SK-N-SH treated with all-trans-retinoic acid at 6 μM for 48 hours (cell line): ENCODE measurements at regions not wholly inside any gene's neighbourhood (a gene's known extent, or its start where the extent isn't known, plus 50 kb on each side); places are given as distances from the start of the nearest gene placed in this dataset.

Experiments
- ARNTL ChIP-seq: fragments of 450-650 bp; formaldehyde crosslinking; IDR thresholded peaks from 2 replicates; pipeline ENCODE4 v1.5.0; 2020; ENCODE audit warnings: low read depth, mild to moderate bottlenecking, moderate library complexity, borderline replicate concordance
- ISL1 ChIP-seq: fragments of 250-450 bp; sonication (Bioruptor Pico); IDR thresholded peaks from 2 replicates; pipeline ENCODE4 v2.1.2; 2022; ENCODE audit warnings: mild to moderate bottlenecking, moderate library complexity
- RARB ChIP-seq: fragments of 250-450 bp; sonication (Bioruptor Pico); IDR thresholded peaks from 2 replicates; pipeline ENCODE4 v1.8.0; 2021; ENCODE audit warnings: mild to moderate bottlenecking, moderate library complexity
- SNAI2 ChIP-seq: fragments of 250-450 bp; sonication (Bioruptor Pico); IDR thresholded peaks from 2 replicates; pipeline ENCODE4 v1.5.0; 2020; ENCODE audit warnings: mild to moderate bottlenecking, moderate library complexity
- TCF4 ChIP-seq: fragments of 250-450 bp; sonication (Bioruptor Pico); IDR thresholded peaks from 2 replicates; pipeline ENCODE4 v1.8.0; 2021; ENCODE audit warnings: mild to moderate bottlenecking, moderate library complexity, borderline replicate concordance
- TOX ChIP-seq: fragments of 250-450 bp; sonication (Bioruptor Pico); IDR thresholded peaks from 2 replicates; pipeline ENCODE4 v1.8.0; 2021; ENCODE audit warnings: mild to moderate bottlenecking, moderate library complexity, borderline replicate concordance
- ZC3H10 ChIP-seq: fragments of 250-450 bp; sonication (Bioruptor Pico); IDR thresholded peaks from 2 replicates; pipeline ENCODE4 v1.5.1; 2021; ENCODE audit warnings: mild to moderate bottlenecking, moderate library complexity
- ZFP3 ChIP-seq: fragments of 250-450 bp; sonication (Bioruptor Pico); IDR thresholded peaks from 2 replicates; pipeline ENCODE4 v1.5.0; 2020; ENCODE audit warnings: mild to moderate bottlenecking, moderate library complexity
- TF ChIP-seq, protein P1 (sequence below): fragments of 250-450 bp; sonication (Bioruptor Pico); IDR thresholded peaks from 2 replicates; pipeline ENCODE4 v1.5.1; 2021; ENCODE audit warnings: mild to moderate bottlenecking, moderate library complexity
- TF ChIP-seq, protein P2 (sequence below): fragments of 250-450 bp; sonication (Bioruptor Pico); IDR thresholded peaks from 2 replicates; pipeline ENCODE4 v1.8.0; 2021; ENCODE audit warnings: low read depth, mild to moderate bottlenecking, moderate library complexity, borderline replicate concordance
- TF ChIP-seq, protein P3 (sequence below): fragments of 250-450 bp; sonication (Bioruptor Pico); IDR thresholded peaks from 2 replicates; pipeline ENCODE4 v1.8.0; 2020; ENCODE audit warnings: mild to moderate bottlenecking, moderate library complexity, borderline replicate concordance
- TF ChIP-seq, protein P4 (sequence below): fragments of 250-450 bp; sonication (Bioruptor Pico); IDR thresholded peaks from 2 replicates; pipeline ENCODE4 v1.5.1; 2020; ENCODE audit warnings: low read depth, mild to moderate bottlenecking, moderate library complexity

GRCh38 chr3:59576606-59577005, 526.8 kb upstream of the CFAP20DC start:
- no peak for TF ChIP-seq ZC3H10
- TF ChIP-seq SNAI2 (CRISPR knock-in tag): no peak
- TF ChIP-seq TCF4 (CRISPR knock-in tag): no peak
- TF ChIP-seq RARB (CRISPR knock-in tag): no peak
- no peak for TF ChIP-seq TOX (CRISPR knock-in tag)
- TF ChIP-seq, protein P1, sequence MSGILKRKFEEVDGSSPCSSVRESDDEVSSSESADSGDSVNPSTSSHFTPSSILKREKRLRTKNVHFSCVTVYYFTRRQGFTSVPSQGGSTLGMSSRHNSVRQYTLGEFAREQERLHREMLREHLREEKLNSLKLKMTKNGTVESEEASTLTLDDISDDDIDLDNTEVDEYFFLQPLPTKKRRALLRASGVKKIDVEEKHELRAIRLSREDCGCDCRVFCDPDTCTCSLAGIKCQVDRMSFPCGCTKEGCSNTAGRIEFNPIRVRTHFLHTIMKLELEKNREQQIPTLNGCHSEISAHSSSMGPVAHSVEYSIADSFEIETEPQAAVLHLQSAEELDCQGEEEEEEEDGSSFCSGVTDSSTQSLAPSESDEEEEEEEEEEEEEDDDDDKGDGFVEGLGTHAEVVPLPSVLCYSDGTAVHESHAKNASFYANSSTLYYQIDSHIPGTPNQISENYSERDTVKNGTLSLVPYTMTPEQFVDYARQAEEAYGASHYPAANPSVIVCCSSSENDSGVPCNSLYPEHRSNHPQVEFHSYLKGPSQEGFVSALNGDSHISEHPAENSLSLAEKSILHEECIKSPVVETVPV (CRISPR knock-in tag): no peak
- no peak for TF ChIP-seq ARNTL (CRISPR knock-in tag)
- TF ChIP-seq, protein P2, sequence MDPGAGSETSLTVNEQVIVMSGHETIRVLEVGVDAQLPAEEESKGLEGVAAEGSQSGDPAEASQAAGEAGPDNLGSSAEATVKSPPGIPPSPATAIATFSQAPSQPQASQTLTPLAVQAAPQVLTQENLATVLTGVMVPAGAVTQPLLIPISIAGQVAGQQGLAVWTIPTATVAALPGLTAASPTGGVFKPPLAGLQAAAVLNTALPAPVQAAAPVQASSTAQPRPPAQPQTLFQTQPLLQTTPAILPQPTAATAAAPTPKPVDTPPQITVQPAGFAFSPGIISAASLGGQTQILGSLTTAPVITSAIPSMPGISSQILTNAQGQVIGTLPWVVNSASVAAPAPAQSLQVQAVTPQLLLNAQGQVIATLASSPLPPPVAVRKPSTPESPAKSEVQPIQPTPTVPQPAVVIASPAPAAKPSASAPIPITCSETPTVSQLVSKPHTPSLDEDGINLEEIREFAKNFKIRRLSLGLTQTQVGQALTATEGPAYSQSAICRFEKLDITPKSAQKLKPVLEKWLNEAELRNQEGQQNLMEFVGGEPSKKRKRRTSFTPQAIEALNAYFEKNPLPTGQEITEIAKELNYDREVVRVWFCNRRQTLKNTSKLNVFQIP: no peak
- no peak for TF ChIP-seq ISL1 (CRISPR knock-in tag)
- TF ChIP-seq, protein P3, sequence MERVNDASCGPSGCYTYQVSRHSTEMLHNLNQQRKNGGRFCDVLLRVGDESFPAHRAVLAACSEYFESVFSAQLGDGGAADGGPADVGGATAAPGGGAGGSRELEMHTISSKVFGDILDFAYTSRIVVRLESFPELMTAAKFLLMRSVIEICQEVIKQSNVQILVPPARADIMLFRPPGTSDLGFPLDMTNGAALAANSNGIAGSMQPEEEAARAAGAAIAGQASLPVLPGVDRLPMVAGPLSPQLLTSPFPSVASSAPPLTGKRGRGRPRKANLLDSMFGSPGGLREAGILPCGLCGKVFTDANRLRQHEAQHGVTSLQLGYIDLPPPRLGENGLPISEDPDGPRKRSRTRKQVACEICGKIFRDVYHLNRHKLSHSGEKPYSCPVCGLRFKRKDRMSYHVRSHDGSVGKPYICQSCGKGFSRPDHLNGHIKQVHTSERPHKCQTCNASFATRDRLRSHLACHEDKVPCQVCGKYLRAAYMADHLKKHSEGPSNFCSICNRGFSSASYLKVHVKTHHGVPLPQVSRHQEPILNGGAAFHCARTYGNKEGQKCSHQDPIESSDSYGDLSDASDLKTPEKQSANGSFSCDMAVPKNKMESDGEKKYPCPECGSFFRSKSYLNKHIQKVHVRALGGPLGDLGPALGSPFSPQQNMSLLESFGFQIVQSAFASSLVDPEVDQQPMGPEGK: no peak
- TF ChIP-seq, protein P4, sequence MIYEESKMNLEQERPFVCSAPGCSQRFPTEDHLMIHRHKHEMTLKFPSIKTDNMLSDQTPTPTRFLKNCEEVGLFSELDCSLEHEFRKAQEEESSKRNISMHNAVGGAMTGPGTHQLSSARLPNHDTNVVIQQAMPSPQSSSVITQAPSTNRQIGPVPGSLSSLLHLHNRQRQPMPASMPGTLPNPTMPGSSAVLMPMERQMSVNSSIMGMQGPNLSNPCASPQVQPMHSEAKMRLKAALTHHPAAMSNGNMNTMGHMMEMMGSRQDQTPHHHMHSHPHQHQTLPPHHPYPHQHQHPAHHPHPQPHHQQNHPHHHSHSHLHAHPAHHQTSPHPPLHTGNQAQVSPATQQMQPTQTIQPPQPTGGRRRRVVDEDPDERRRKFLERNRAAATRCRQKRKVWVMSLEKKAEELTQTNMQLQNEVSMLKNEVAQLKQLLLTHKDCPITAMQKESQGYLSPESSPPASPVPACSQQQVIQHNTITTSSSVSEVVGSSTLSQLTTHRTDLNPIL (CRISPR knock-in tag): no peak
- no peak for TF ChIP-seq ZFP3 (CRISPR knock-in tag)
